NCI-H446 treated with DMSO at 0.1 percent for 48 hours (cell line): ENCODE measurements at regions not wholly inside any gene's neighbourhood (a gene's known extent, or its start where the extent isn't known, plus 50 kb on each side); places are given as distances from the start of the nearest gene placed in this dataset.
"Not testable (repeated sequence)": the region's sequence is repeated elsewhere in the genome, so short reads cannot be mapped to it uniquely, and the experiment has no call there.

ENCODE experiments used
- DNase-seq: peaks from one replicate; lab custom pipeline; 2025; lab: John Stamatoyannopoulos, UW

- no peak for DNase-seq
Measured at GRCh38 chr12:42030588-42030987, 114.1 kb downstream of the GXYLT1 start.

GRCh38 chr12:42027546-42027945, 117.1 kb downstream of the GXYLT1 start:
- DNase-seq: no peak

- DNase-seq: no peak
Measured at GRCh38 chr12:42024495-42024830, 120.2 kb downstream of the GXYLT1 start.

- DNase-seq: peak; percentile 16
Measured at GRCh38 chr12:42023733-42024494, 120.8 kb downstream of the GXYLT1 start.

- DNase-seq: not testable (repeated sequence)
Measured at GRCh38 chr12:42021937-42022336, 122.7 kb downstream of the GXYLT1 start.

GRCh38 chr12:42021469-42021868, 123.2 kb downstream of the GXYLT1 start:
- no peak for DNase-seq

- DNase-seq: no peak
Measured at GRCh38 chr12:42020226-42020625, 124.4 kb downstream of the GXYLT1 start.

GRCh38 chr12:42019746-42020145, 124.9 kb downstream of the GXYLT1 start:
- DNase-seq: no peak

GRCh38 chr12:42017051-42017450, 127.6 kb downstream of the GXYLT1 start:
- no peak for DNase-seq

- DNase-seq: no peak
Measured at GRCh38 chr12:42015051-42015461, 129.6 kb downstream of the GXYLT1 start.

GRCh38 chr12:42012501-42012900, 132.2 kb downstream of the GXYLT1 start:
- not testable (repeated sequence) for DNase-seq

GRCh38 chr12:42010715-42011114, 134.0 kb downstream of the GXYLT1 start:
- DNase-seq: no peak

- no peak for DNase-seq
Measured at GRCh38 chr12:42010257-42010656, 134.4 kb downstream of the GXYLT1 start.

- DNase-seq: no peak
Measured at GRCh38 chr12:42008996-42009395, 135.7 kb downstream of the GXYLT1 start.

- DNase-seq: no peak
Measured at GRCh38 chr12:42003031-42003430, 141.6 kb downstream of the GXYLT1 start.

GRCh38 chr12:42002563-42002962, 142.1 kb downstream of the GXYLT1 start:
- DNase-seq: no peak

GRCh38 chr12:41998436-41998835, 146.2 kb downstream of the GXYLT1 start:
- DNase-seq: no peak

GRCh38 chr12:41993283-41993682, 151.4 kb downstream of the GXYLT1 start:
- DNase-seq: no peak

- no peak for DNase-seq
Measured at GRCh38 chr12:41992692-41993215, 151.9 kb downstream of the GXYLT1 start.

GRCh38 chr12:41992022-41992421, 152.7 kb downstream of the GXYLT1 start:
- DNase-seq: no peak

GRCh38 chr12:41988715-41989114, 156.0 kb downstream of the GXYLT1 start:
- DNase-seq: no peak

- DNase-seq: not testable (repeated sequence)
Measured at GRCh38 chr12:41986513-41986912, 158.2 kb downstream of the GXYLT1 start.

GRCh38 chr12:41983856-41984255, 160.8 kb downstream of the GXYLT1 start:
- DNase-seq: peak; percentile 25

- no peak for DNase-seq
Measured at GRCh38 chr12:41983394-41983793, 161.3 kb downstream of the GXYLT1 start.
